HuH-7.5 (cell line): ENCODE measurements at regions not wholly inside any gene's neighbourhood (a gene's known extent, or its start where the extent isn't known, plus 50 kb on each side); places are given as distances from the start of the nearest gene placed in this dataset.
"Not testable (repeated sequence)": the region's sequence is repeated elsewhere in the genome, so short reads cannot be mapped to it uniquely, and the experiment has no call there.

Experiments used
- DNase-seq: peaks from one replicate; pipeline ENCODE4 v3.0.0; 2011; ENCODE audit warnings: low spot score

DNA sequence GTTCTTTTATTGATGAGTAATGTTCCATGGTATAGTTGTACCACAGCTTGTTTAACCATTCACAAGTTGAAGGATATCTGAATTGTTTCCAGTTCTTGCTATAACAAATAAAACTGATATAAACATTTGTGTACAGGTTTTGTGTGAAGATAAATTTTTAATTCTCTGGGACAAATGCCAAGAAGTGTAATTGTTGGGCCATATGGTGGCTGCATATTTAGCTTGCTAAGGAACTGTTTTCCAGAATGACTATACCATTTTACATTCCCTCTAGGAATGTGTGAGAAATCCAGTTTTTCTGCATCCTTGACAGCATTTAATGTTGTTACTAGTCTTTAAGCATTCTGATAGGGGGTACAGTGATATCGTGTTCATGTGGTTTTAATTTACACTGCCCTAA is 368.5 kb downstream of the KIF2B start:
- no peak for DNase-seq

DNA sequence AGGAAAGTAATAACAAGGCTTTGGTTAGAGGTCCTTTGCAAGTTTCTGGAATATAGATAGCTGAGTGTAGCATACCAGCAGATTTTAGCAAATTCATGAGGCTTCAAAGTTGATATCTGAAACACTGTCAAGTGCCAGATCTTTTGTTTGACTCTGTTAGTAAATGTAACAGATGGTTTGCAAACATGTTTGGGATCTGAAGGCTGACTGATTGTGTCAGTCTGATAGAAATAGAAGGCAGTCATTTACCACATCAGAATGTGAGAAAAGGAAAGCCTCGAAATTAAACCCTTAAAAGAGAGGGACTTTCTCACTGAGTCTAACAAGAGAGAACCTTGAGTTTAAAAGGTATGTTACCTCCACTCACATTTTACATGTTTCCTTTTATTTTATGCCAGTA is 371.5 kb downstream of the KIF2B start:
- DNase-seq: no peak

DNA sequence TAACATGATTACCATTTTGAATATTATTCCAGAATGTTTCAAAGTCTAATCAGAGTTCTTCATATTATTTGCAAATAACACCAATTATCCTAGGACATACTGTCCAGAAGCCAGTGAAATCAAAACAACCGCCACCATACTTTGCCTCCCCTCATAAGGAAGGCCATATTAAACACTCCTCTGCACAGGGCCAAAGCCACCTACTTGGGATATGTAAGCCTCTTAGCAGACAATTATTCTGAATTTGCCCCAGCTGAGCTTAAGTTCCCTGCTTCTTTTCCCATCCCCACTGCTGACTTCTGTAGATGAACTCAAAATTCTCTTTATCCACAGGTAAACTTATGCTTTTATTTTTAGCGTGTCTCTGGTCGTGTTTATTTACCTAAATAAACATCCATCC is 374.0 kb downstream of the KIF2B start:
- no peak for DNase-seq

DNA sequence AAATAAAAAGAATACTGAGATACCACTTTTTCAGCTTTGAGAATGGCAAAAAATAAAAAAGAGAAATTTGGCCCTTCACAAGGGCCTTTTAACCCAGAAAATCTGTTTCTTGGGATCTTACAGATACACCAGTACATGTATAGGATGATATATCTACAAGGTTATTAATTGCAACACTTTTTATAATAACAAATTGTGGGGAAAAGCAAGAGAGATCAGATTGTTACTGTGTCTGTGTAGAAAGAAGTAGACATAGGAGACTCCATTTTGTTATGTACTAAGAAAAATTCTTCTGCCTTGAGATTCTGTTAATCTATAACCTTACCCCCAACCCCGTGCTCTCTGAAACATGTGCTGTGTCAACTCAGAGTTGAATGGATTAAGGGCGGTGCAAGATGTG is 378.7 kb downstream of the KIF2B start:
- not testable (repeated sequence) for DNase-seq

DNA sequence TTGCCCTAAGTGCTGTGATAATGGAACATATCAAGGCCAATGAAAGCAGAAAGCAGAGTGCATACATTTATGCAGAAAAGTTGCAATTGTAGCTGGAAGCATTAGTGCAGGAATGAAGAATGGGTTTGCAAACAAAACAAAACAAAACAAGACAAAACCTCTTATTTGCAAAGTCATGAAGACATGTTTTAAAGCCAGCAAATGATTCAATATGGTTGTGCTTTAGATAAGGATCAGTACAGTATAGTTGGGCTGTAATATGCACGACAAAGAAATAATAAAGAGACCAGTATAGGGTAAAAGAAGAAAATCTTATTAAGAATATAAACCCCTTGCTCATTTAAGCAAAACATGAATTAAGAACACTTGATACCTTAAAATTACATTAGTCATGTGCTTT is 398.1 kb downstream of the KIF2B start:
- DNase-seq: no peak

DNA sequence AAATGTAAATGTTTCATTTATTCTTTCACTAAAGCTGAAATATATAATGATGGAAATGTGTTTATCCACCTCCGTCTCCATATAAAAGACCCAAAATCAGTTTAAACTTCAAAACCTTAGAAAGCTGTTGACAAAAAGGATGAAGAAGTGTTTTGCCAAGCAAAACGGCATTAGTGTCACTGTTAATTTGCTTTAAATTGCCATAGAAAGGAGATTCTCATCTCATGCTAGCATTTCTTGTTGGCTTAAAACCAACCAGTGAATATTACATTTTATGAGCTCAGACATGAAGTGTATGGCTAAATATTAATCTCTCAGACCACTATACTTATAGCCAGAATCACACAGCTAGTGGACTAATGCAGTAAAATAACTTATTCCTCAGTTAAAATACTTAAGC is 398.8 kb downstream of the KIF2B start:
- no peak for DNase-seq

DNA sequence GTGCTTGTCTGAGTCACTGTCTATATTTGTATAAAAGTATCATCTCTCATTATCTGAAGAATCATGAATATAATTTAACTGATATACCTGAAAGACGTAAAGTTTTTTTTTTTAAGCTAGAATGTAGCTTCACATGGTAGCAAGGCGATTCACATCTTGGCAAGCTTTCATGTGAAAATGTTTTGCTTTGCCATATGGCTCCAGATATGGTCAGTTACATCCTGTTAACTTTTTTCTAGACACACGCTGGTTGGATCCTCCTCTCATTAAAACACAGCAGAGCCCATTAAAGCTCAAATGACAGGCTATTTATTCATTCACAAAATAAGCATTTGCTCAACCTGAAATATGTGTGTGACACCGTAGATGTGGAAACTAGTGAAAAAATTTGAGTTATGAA is 412.8 kb downstream of the KIF2B start:
- no peak for DNase-seq

DNA sequence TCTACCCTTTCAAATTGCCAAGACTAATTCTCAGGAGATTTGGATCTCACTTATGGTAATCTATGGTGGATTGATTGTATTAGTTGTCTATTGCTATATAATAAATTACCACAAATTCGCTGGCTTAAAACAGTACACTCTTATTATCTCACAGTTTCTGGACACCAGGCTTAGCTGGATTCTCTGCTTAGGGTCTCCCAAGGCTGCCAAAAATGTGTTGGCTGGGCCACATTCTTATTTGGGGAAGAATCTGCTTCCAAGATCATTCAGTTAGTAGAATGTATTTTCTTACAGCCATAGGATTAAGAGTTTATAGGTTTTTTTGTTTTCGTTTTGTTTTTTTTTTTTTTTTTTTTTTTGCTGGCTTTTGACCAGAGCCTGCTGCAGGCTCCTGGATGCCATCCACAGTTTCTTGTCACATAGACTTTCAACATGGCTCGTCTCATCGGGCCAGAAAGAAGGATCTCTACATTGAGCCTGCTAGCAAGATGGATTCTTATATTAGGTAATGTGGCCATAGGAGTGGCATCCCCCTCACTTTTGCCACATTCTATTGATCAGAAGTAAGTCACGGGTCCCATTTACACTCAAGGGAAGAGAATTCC is 415.3 kb downstream of the KIF2B start:
- no peak for DNase-seq

DNA sequence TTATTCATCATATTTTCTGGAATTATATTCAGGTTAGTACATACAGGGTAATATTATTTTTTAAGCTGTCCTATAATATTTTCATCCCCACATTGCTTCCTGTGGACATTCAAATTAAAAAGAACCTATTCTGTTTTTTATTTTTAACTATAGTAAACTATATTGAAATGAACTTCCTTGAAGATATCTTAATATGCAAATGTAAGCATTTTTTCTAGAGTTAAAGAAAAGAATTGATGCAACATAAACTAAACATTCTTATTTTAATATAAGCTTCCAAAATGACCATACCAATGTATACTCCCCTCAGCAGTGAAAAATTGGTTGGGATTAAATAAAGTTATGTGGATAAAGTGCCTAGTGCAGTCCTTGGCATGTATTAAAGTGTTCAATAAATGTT is 416.6 kb downstream of the KIF2B start:
- DNase-seq: no peak

DNA sequence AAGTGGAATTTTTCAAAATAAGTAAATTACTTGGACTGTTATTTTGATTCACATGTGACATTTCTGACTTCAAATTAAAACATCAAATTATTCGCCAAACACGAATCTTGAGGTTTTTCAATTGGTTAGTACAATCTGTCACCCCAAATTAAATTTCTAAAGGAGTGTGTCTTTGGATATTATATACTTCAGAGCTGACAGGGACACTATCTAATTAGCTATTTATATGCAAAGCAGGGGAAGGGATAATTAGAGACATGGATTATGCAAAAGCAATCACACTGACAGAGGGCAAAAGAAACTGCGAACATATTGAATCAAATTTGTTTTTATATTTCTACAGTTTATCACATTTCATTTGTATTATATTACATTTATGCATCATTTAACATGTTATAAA is 433.0 kb downstream of the KIF2B start:
- no peak for DNase-seq

DNA sequence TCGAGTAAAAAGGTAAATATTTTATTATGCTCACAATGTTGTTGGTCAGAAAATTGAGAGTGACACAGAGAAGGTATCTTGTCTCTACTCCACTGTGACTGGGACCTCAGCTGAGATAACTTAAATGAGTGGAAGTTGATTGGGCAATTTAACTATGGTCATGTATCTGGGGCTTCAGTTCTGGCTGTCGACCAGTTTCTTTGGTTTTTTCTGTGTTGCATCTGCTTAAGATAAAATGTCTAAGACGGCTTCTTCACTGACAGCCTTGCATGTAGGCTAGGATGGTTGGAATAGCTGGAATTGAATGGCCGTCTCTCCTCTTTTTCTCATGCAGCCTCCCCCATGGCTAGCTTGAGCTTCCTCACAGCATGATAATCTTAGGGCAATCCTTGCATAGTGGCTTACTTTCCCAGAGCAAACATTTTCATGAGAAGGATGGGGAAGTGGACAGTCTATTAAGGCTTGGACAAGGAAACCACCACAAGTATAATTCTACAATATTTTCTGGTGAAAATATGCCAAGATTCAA is 433.7 kb downstream of the KIF2B start:
- no peak for DNase-seq

DNA sequence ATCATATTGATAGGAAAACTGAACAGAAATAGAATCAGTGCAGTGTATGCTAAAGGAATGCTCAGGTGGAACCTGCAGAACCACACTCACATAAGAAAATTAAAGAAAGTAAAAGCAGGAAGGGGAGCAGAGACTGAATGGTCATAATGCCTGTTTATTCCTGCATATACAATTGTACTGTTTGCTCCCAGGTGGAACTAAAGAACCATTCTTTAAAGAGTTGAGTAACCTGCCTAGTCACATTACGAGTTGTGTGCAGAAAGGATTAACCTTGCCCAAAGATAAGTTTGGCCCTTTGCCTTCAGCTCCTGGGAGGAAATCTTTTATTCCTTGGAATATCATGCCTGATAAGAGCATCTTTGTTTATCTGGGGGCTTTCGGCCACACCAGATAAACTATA is 434.7 kb downstream of the KIF2B start:
- no peak for DNase-seq

DNA sequence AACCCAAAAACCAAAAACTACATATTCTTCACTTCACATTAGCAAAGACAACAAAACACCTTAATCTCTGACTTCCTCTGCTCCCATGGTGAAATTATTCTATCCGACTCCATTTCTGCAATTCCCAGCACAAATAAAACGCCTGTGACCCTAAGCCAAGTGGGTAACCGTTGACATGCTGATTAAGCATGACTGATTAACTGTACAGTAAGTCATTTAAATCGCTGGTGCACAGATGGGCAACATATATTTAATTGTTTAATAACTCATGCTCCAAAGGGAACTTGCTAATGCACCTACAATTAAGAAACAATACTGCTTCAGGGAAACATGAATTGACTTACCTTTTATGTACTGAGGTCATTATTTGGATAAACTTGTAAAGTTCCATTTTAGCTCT is 436.7 kb downstream of the KIF2B start:
- DNase-seq: no peak

DNA sequence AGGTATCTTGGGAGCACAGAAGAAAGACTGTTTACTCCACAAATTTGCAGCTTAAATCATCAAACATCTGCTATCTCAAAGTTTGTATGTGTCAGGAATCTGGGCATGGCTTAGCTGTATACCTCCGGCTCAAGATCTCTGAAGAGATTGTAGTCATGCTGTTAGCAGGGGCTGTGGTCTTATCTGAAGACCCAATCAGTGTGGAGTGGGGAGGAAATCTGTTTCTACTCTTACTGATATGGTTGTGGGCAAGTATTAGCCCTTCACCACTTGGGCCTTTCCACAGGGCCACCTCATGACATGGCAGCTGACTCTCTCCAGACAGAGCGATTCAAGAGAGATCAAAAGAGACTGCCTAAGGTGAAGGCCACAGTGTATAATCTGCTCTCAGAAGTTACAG is 438.7 kb downstream of the KIF2B start:
- no peak for DNase-seq

DNA sequence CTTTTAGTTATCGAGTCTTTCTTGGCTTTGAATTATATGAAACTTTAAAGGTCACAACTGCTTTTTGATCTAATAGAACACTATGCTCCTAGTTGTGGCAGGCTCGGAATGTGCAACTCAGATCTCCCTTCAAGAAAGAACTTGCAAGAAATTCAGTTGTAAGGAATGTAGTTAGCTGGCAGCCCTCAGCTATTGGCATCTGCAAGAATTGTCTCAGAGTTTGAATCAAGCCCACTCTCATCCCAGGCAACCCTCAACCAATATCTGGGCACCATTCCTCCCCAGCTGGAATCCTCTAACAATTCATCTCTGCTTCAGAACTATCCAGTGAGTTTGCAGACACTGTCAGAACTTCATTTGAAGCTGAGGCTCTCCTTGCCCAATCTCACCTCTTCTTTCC is 447.2 kb downstream of the KIF2B start:
- no peak for DNase-seq

DNA sequence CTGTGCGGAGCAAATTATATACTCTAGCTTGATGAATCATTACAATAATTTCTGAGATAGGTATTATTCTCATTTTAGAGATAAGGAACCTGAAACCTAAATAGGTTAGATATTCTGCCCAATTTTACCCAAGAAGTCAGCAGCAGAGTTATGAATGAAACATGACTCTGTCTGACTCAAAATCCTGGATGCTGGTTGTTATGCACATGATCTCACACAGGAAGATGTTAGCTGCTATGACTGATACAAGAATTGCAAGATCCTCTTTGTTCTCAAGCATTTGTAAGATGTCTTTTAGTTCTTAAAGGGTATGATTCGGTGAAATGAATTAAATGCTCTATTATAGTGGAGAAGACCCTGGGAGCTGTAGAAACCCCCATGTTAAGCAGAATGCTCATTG is 447.8 kb downstream of the KIF2B start:
- no peak for DNase-seq

DNA sequence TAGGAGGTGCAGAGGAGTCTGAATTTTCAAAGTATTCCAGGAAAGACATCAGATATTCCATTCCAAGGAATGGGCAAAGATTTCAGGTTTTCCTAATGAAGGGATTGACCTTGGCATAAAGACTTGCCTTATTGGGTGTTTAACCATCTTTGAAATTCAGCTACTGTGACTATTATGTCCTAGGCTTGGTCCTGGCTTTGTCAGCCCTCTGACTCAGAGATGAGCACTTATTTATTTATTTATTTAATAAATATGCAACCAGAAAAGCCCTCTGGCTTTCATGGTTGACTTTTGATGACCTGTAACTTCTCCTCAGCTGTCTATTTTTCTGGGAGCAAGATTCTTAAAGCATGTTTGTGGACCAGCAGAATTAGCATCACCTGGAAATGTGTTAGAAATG is 455.1 kb downstream of the KIF2B start:
- no peak for DNase-seq

DNA sequence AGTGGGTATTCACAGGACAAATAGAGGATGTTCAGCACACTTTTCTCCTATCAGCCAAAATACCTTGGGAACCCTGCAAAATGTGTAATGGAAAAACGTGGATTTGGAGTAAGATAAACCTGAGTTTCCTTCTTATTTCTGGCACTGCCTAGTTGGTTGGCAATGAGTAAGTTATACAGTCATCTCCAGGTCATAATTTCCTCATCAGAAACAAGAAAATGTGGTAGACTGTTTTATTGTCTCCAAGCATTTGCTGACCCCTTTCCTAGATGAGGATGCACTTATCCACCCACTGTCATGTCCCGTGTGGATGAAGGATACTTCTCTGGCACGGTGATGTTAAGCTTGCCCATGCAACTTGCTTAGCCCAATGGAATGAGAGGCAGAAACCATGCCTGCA is 458.0 kb downstream of the KIF2B start:
- DNase-seq: no peak

DNA sequence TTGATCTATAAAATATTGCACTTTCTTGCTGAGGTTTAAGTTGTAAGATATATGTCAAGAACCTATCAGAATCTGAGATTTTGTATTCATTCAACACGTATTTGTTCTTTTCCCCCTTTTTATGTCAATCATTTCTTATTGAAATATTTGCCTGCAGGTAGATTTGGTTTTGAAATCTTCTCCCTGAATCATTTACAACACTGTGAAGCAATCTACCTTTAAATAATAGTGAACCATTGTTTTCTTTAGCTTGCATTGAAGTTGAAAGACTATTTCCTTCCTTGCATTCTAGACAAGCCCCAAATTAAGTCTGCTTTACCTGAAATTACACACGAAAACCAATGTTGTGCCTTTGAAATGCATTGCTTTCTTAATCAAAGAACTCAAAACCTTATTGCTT is 460.2 kb downstream of the KIF2B start:
- no peak for DNase-seq

DNA sequence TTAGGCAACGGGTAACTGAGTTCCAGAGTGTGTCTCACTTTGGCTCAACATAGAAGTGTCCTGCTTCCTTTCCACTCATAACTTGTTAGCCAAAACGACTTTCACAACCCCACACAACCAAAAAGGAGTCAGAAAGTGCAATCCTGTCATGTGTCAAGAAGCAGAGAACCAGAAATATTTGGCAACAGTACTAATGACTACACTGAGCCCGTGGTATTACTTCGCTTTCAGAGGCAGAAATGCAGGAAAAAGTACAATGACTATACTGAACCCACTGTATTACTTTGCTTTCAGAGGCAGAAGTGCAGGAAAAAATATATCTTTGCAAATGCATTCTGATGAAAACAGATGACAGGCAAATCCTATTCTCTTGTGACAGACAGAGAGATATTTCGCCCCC is 484.6 kb downstream of the KIF2B start:
- no peak for DNase-seq

DNA sequence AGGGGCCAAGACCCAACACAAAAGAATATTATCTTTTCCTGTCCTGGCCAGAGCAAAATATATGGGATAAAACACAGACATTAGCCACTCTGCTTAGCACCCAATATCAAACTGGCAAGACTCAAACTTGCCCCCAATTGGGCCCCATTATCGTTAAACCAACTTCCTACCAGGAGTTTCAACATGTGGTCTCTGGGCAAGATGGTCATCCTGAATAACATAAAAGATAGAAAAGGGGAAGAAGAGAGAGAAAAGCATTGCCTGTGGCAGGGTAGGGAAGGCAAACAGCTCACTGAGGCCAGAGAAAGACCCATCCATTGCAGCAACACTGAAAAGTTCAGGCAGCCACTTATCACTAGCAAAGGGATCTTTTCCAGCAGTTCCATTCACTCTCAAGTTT is 502.1 kb downstream of the KIF2B start:
- no peak for DNase-seq

DNA sequence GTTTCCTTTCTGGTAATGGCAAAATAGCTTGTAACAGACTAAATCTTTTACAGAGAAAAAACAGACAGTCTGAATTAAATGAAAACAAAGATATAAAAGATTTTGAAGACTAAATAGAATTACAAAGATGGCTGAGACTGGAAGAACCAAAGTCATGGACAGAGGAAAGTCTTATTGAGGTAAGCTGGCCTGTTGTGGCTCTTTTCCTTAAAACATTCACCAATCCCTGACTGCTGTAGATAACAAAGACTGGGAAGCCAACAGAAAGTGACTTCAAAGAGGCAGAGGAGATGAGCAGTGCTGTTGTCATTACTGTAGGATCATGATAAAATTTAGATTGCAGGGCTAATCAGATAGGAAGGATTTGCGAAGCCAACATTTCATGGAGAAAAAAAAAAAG is 517.0 kb downstream of the KIF2B start:
- DNase-seq: no peak

DNA sequence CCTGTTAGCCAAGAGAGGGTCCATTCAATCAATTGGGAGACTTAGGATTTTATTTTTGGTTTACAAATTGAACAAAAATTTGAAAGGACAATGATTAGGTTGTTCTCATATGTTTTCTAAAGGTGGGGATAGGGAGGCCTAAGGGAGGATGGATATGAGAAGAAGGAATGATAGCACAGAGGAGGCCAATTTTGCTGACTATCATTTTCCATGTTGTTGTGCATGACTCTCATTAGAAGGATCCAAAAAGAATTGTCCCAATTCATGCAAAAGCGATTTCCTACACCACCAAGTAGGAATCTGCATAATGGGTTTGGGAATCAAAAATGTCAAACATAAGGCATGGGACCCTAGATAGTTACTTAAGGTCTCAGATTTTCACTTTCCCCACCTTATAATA is 524.8 kb downstream of the KIF2B start:
- no peak for DNase-seq

DNA sequence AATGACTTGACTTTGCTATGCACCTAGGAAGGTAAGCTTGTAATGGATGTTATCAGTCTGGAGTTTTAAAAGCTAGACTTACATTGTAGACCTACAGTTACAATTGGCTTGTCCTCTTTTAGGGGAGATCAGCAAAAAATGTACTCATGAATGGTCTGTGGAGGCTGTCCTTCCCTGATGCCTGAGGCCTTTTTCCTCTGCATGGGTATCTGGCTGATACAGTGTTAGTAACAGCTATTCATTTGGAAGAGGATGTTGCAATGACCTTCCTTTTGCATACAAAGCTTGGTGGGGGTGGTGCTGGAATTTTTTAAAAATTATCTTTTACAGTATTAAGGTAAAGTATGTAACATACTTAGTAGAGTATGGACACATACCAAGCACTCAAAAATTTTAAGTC is 525.5 kb downstream of the KIF2B start:
- no peak for DNase-seq
